ENCODE measurements at regions not wholly inside any gene's neighbourhood (a gene's known extent, or its start where the extent isn't known, plus 50 kb on each side); places are given as distances from the start of the nearest gene placed in this dataset.

GRCh38 chr21:27838573-27838972, 871.7 kb upstream of the ADAMTS5 start:
- no peak for DNase-seq (ENCODE audit: unreplicated experiment)
- no TSS peak for BruUV-seq (replicated peaks)
- Mint-ChIP-seq H3K4me3 (ENCODE audit: unreplicated experiment) (no peak overlapping the region), H3K27me3 (ENCODE audit: insufficient read depth, unreplicated experiment) (no peaks in the 10 kb centered on the region), H3K4me1 (ENCODE audit: insufficient read depth, unreplicated experiment) (no peaks in the 10 kb centered on the region), H3K36me3 (ENCODE audit: insufficient read depth, unreplicated experiment) (no peaks in the 10 kb centered on the region), H3K27ac (ENCODE audit: low read depth, unreplicated experiment) (no peak overlapping the region), H3K9me3 (ENCODE audit: unreplicated experiment) (peaks cover 8% of the 10 kb centered on the region)
- POLR2A ChIA-PET = interaction anchor here (0.7 kb wide), 1 partner anchor 117 kb away, joined by 3 read pairs; no protein-coding TSS in a partner anchor
- intact Hi-C loops (cut with micrococcal nuclease) = no loop called here
- no peak for TF ChIP-seq CTCF (IDR thresholded peaks at IDR 0.05; ENCODE audit: unreplicated experiment)
- CTCF ChIA-PET = no interaction called here

- ChIA-PET CTCF (no interaction called here), POLR2A (interaction anchor here (0.7 kb wide), 1 partner anchor 117 kb away, joined by 3 read pairs; no protein-coding TSS in a partner anchor)
- no TSS peak for BruUV-seq (replicated peaks)
- H3K4me3 Mint-ChIP-seq (ENCODE audit: unreplicated experiment) = no peak overlapping the region
- no peak for TF ChIP-seq CTCF (IDR thresholded peaks at IDR 0.05; ENCODE audit: unreplicated experiment)
- intact Hi-C loops (cut with micrococcal nuclease) = no loop called here
- H3K9me3 Mint-ChIP-seq (ENCODE audit: unreplicated experiment) = peaks cover 8% of the 10 kb centered on the region
- no peak overlapping the region for H3K27ac Mint-ChIP-seq (ENCODE audit: low read depth, unreplicated experiment)
- H3K36me3 Mint-ChIP-seq (ENCODE audit: insufficient read depth, unreplicated experiment) = no peaks in the 10 kb centered on the region
- no peak for DNase-seq (ENCODE audit: unreplicated experiment)
- H3K27me3 Mint-ChIP-seq (ENCODE audit: insufficient read depth, unreplicated experiment) = no peaks in the 10 kb centered on the region
- no peaks in the 10 kb centered on the region for H3K4me1 Mint-ChIP-seq (ENCODE audit: insufficient read depth, unreplicated experiment)
Observed at GRCh38 chr21:27837936-27838335, 871.0 kb upstream of the ADAMTS5 start.

GRCh38 chr21:27833298-27833697, 866.4 kb upstream of the ADAMTS5 start:
- no TSS peak for BruUV-seq (replicated peaks)
- intact Hi-C loops (cut with micrococcal nuclease) = no loop called here
- CTCF ChIA-PET = no interaction called here
- H3K4me1 Mint-ChIP-seq (ENCODE audit: insufficient read depth, unreplicated experiment) = peaks cover 16% of the 10 kb centered on the region
- no peak for DNase-seq (ENCODE audit: unreplicated experiment)
- POLR2A ChIA-PET = no interaction called here
- peaks cover 9% of the 10 kb centered on the region for H3K9me3 Mint-ChIP-seq (ENCODE audit: unreplicated experiment)
- H3K4me3 Mint-ChIP-seq (ENCODE audit: unreplicated experiment) = no peak overlapping the region
- H3K27me3 Mint-ChIP-seq (ENCODE audit: insufficient read depth, unreplicated experiment) = no peaks in the 10 kb centered on the region
- H3K36me3 Mint-ChIP-seq (ENCODE audit: insufficient read depth, unreplicated experiment) = no peaks in the 10 kb centered on the region
- TF ChIP-seq CTCF (IDR thresholded peaks at IDR 0.05; ENCODE audit: unreplicated experiment) = no peak
- no peak overlapping the region for H3K27ac Mint-ChIP-seq (ENCODE audit: low read depth, unreplicated experiment)

- peaks cover 17% of the 10 kb centered on the region for H3K9me3 Mint-ChIP-seq (ENCODE audit: unreplicated experiment)
- no peaks in the 10 kb centered on the region for H3K36me3 Mint-ChIP-seq (ENCODE audit: insufficient read depth, unreplicated experiment)
- no peaks in the 10 kb centered on the region for H3K27me3 Mint-ChIP-seq (ENCODE audit: insufficient read depth, unreplicated experiment)
- ChIA-PET POLR2A (no interaction called here), CTCF (no interaction called here)
- peak; percentile 30 for DNase-seq (ENCODE audit: unreplicated experiment)
- H3K4me1 Mint-ChIP-seq (ENCODE audit: insufficient read depth, unreplicated experiment) = peaks cover 16% of the 10 kb centered on the region
- H3K4me3 Mint-ChIP-seq (ENCODE audit: unreplicated experiment) = no peak overlapping the region
- peak overlapping the region; percentile 55 for H3K27ac Mint-ChIP-seq (ENCODE audit: low read depth, unreplicated experiment)
- BruUV-seq (replicated peaks) = no TSS peak
- intact Hi-C loops (cut with micrococcal nuclease) = no loop called here
- TF ChIP-seq CTCF (IDR thresholded peaks at IDR 0.05; ENCODE audit: unreplicated experiment) = no peak
Observed at GRCh38 chr21:27831816-27832569, 865.1 kb upstream of the ADAMTS5 start.

Data from MCF 10A (cell line).